Smooth muscle cell (in vitro differentiated cells): ENCODE measurements at regions not wholly inside any gene's neighbourhood (a gene's known extent, or its start where the extent isn't known, plus 50 kb on each side); places are given as distances from the start of the nearest gene placed in this dataset.

Source experiments
- DNase-seq: peaks from one replicate; lab custom pipeline; 2025; ENCODE audit not compliant: unreplicated experiment; lab: John Stamatoyannopoulos, UW
- H2AFZ ChIP-seq: fragments of 200-600 bp; sonication (generic); 2 replicates; pipeline ENCODE4 v1.6.0; 2016; ENCODE audit warnings: antibody characterized with exemption, low read depth, mild to moderate bottlenecking
- H3F3A ChIP-seq: fragments of 200-600 bp; sonication (generic); 2 replicates; pipeline ENCODE4 v1.6.0; 2017; ENCODE audit warnings: antibody characterized with exemption, low read depth
- H3K27ac ChIP-seq: fragments of 200-600 bp; sonication (generic); 2 replicates; pipeline ENCODE4 v1.5.1; 2016; ENCODE audit warnings: low read depth, mild to moderate bottlenecking
- H3K27me3 ChIP-seq: fragments of 200-600 bp; sonication (generic); 2 replicates; pipeline ENCODE4 v1.6.1; 2016; ENCODE audit warnings: low read depth, mild to moderate bottlenecking
- H3K36me3 ChIP-seq: fragments of 200-600 bp; sonication (generic); 2 replicates; pipeline ENCODE4 v1.5.1; 2016; ENCODE audit warnings: low read depth
- H3K4me1 ChIP-seq: fragments of 200-600 bp; sonication (generic); 2 replicates; pipeline ENCODE4 v1.5.1; 2016; ENCODE audit warnings: low read depth
- H3K4me2 ChIP-seq: fragments of 200-600 bp; sonication (generic); 2 replicates; pipeline ENCODE4 v1.6.0; 2016; ENCODE audit warnings: mild to moderate bottlenecking
- H3K4me3 ChIP-seq: fragments of 200-600 bp; sonication (generic); 2 replicates; pipeline ENCODE4 v1.5.1; 2016; ENCODE audit warnings: mild to moderate bottlenecking
- H3K79me2 ChIP-seq: fragments of 200-600 bp; sonication (generic); 2 replicates; pipeline ENCODE4 v1.6.0; 2016; ENCODE audit warnings: low read depth, mild to moderate bottlenecking
- H3K9ac ChIP-seq: fragments of 200-600 bp; sonication (generic); 2 replicates; pipeline ENCODE4 v1.6.0; 2016; ENCODE audit warnings: low read depth
- H3K9me3 ChIP-seq: fragments of 200-600 bp; sonication (generic); replicated peaks from 2 replicates; pipeline ENCODE4 v1.5.1; 2016; ENCODE audit warnings: low read depth
- H4K20me1 ChIP-seq: fragments of 200-600 bp; sonication (generic); 2 replicates; pipeline ENCODE4 v1.6.0; 2016; ENCODE audit warnings: low read depth
- CTCF ChIP-seq: fragments of 200-600 bp; sonication (generic); IDR thresholded peaks from 2 replicates; pipeline ENCODE4 v1.5.1; 2017; ENCODE audit warnings: borderline replicate concordance, mild to moderate bottlenecking, antibody characterized with exemption; ENCODE audit not compliant: insufficient read depth, poor library complexity, severe bottlenecking
- WGBS: methylation state at CpG from one replicate; pipeline ENCODE4 v1.1.7; 2016; ENCODE audit warnings: low lambda C conversion rate; 5-methylcytosine and 5-hydroxymethylcytosine counted together

DNA sequence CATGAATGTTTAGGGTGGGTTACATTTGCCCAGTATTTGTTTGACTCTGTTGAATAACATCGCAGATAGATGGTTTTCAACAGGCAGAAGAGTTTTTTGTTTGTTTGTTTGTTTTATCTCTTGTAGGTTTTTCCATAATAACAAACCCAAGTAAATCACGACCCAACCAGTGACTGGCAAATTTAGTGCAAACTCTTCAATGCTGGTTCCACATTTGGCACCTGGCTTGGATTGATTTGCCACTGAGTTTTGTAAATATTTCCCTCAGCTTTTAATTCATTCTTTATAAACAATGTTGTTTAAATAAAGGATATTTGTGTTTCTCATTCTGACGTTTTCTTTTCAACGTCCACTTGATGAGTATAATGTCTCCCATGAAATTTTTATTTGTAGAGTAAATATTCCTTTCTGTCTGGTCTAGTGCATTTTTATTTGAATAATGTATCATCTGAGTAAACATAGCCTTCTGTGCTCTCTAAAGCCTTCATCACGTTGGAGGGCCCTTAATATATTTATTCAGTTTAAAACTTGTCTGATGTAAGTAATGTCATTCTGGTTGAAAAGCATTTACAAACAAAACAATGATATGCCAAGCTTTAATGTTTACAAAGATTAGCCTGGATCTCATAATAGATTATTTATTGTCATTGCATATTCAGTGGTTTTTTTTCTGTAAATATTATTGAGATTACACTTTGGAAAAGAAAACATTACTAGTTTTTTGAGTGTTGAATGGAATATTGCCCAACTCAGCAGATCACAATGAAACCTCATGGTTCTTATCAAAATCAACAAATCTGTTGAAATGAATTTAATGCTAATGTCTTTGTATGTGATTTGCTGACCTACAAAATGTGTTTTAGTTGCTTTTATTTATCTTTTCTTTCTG is 90.4 kb upstream of the PEG3 start:
- no peak overlapping the region for H3K4me2 ChIP-seq
- H3K9ac ChIP-seq = no peak overlapping the region
- peaks cover 15% of the 10 kb centered on the region for H3K9me3 ChIP-seq
- DNase-seq = no peak
- H3K36me3 ChIP-seq = no peaks in the 10 kb centered on the region
- H3K4me3 ChIP-seq = no peak overlapping the region
- H3K27ac ChIP-seq = no peak overlapping the region
- no peak for TF ChIP-seq CTCF
- WGBS = 59% methylated on average over 5 of the region's 5 CpGs
- H3K27me3 ChIP-seq = no peaks in the 10 kb centered on the region
- no peaks in the 10 kb centered on the region for H4K20me1 ChIP-seq
- H2AFZ ChIP-seq = no peak overlapping the region
- H3K4me1 ChIP-seq = no peaks in the 10 kb centered on the region
- H3K79me2 ChIP-seq = no peaks in the 10 kb centered on the region
- no peaks in the 10 kb centered on the region for H3F3A ChIP-seq

GRCh38 chr19:56933014-56933705 is 92.6 kb upstream of the PEG3 start:
- no peak overlapping the region for H3K27ac ChIP-seq
- H3K4me3 ChIP-seq = no peak overlapping the region
- no peak for TF ChIP-seq CTCF
- no peak overlapping the region for H2AFZ ChIP-seq
- no peaks in the 10 kb centered on the region for H4K20me1 ChIP-seq
- H3K4me1 ChIP-seq = no peaks in the 10 kb centered on the region
- no peaks in the 10 kb centered on the region for H3K27me3 ChIP-seq
- no peaks in the 10 kb centered on the region for H3K79me2 ChIP-seq
- no peak overlapping the region for H3K4me2 ChIP-seq
- H3F3A ChIP-seq = no peaks in the 10 kb centered on the region
- no peak for DNase-seq
- peaks cover 8% of the 10 kb centered on the region for H3K9me3 ChIP-seq
- no peaks in the 10 kb centered on the region for H3K36me3 ChIP-seq
- 62% methylated on average over 13 of the region's 13 CpGs for WGBS
- H3K9ac ChIP-seq = no peak overlapping the region

- H4K20me1 ChIP-seq = no peaks in the 10 kb centered on the region
- H3F3A ChIP-seq = no peaks in the 10 kb centered on the region
- no peak overlapping the region for H3K9ac ChIP-seq
- no peak overlapping the region for H3K27ac ChIP-seq
- H3K36me3 ChIP-seq = no peaks in the 10 kb centered on the region
- no peaks in the 10 kb centered on the region for H3K79me2 ChIP-seq
- TF ChIP-seq CTCF = no peak
- no peak overlapping the region for H2AFZ ChIP-seq
- peaks cover 5% of the 10 kb centered on the region for H3K9me3 ChIP-seq
- no peak overlapping the region for H3K4me3 ChIP-seq
- WGBS = 71% methylated on average over 9 of the region's 9 CpGs
- DNase-seq = no peak
- no peaks in the 10 kb centered on the region for H3K27me3 ChIP-seq
- no peaks in the 10 kb centered on the region for H3K4me1 ChIP-seq
- H3K4me2 ChIP-seq = no peak overlapping the region
These were observed 94.0 kb upstream of the PEG3 start for GRCh38 chr19:56934438-56935090.
